ENCODE measurements at regions not wholly inside any gene's neighbourhood (a gene's known extent, or its start where the extent isn't known, plus 50 kb on each side); places are given as distances from the start of the nearest gene placed in this dataset.
"Not testable (repeated sequence)": the region's sequence is repeated elsewhere in the genome, so short reads cannot be mapped to it uniquely, and the experiment has no call there.

DNA sequence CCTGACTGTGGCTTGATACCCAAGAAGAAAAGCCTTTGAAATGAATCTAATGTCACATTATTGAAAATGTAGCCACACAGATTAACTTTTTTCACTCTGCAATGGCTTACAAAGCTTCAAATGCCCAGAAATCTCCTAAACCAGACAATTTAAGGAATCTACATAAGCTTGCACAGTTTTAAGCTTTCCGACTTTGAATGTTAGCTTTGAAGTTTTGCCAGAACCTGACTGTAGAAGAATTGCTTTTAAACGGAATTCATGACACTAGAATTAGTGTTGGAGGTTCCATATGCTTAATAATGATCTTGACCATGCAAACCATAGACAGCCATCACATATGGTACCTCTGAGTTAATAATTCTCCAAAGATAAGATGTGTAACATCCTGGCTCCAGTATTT lies 798.5 kb upstream of the EPHA7 start:
- no peak for DNase-seq (ENCODE audit: low spot score)

DNA sequence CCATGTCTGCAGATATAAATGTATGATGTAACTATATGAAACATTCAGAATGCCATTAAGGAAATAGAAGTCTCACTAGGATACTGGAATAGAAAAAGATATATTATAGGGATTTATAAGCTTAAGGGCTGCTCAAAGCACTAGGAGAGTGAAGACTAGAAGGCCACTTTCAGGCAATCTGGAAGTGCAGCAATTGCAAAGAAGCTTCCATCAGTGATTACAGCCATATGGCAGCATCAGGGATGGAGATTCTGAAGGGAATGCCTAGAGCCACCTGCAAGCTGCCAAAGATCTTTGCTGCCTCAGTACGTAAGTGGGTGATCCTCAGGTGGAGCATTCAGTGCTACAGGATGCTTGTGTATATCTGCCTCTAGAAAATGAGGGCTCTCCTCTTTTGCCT lies 796.2 kb upstream of the EPHA7 start:
- no peak for DNase-seq (ENCODE audit: low spot score)

DNA sequence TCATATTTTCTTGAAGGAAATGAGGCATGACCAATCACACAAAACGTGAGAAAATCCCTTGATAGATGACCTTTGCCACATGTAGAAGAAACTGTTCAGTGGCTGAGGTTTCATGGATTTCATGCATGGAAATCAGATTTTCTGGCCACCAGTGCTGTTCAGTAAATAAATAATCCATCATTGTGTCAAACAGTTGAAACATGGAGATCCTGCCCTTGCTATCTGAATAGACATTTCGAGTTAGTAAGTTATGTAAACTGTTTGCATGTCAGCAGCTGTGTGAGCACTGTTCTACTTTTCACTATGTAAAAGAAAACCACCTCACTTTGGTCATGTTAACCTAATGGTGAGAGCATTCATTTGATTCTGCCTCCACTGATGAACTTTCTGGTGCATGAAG lies 793.9 kb upstream of the EPHA7 start:
- no peak for DNase-seq (ENCODE audit: low spot score)

DNA sequence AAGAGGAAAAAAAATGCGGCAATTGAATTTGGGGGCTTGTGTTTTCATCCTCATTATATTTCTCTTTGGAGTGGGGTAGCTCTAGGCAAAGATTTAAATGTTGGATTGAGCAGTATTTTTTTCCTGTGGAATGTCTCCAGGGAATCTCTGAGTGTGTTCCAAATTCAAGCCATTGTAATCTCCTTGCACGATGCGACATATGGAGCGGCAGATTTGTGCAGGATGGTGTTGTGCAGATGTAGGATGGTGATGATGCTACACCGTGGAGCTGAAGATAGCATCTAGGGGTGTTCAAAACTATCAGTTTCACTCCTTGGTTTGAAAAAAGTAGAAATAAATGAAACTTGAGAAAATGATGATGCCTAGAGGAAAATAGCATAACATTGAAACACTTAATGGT lies 777.5 kb upstream of the EPHA7 start:
- DNase-seq (ENCODE audit: low spot score) = no peak

DNA sequence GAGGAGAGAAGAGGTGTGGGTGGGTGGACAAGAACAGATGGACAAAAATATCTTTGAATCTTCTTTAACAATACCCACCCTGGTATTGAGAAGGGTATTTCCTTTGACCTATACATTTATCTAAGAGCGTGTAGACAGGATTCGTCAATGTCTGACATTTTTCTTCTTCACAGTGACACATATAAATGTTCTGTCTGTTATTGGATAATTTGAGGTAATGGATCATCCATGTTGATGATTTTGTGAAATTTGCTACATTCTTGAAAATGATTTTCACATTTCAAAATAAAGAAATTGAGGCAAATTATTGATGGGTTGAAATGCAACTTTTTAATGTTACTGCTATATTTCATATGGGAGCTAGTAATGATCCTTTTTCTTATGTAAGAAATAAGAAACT lies 770.7 kb upstream of the EPHA7 start:
- no peak for DNase-seq (ENCODE audit: low spot score)

DNA sequence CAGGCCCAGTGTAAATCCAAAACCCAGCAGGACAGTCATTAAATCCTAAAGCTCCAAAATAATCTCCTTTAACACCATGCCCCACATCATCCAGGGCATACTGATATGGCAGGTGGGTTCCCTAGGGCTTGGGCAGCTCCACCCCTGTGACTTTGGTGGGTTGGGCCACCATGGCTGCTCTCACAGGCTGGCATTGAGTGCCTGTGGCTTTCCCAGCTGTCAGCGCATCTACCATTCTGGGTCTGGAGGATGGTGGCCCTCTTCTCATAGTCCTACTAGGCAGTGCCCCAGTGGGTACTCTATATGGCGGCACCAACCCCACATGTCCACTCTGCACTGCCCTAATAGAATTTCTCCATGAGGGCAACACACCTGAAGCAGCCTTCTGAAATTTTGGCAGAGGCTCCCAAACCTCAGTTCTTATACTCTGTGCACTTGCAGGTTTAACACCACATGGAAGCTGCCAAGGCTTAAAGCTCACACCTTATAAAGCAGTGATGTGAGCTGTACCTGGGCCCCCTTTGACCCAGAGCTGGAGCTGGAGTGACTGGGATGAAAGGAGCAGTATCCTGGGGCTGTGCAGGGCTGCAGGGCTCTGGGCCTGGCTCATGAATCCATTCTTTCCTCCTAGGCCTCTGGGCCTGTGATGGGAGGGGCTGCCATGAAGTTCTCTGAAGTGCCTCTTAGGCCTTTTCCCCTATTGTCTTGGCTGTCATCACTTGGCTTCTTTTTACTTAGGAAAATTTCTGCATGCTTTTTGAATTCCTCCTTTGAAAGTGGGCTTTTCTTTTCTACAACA lies 765.5 kb upstream of the EPHA7 start:
- no peak for DNase-seq (ENCODE audit: low spot score)

DNA sequence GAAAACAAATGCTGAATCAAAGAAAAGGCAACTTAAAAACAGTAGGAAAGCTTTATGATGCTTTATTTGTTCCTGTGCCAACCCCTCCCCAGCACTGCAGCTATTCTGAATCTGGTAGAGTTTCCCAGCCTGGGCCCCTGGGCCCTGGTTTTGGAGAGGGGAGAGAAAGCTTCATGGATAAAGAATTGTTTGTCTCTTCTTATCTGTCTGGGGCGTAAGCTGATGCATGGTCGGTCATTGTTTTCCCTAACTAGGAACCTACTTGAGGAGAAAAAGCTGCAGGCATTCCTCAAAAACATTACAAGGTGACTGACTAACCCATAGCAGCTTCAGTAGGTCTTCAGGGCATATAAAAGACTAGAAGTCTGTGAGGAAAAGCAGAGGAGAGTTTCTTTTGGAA lies 758.1 kb upstream of the EPHA7 start:
- DNase-seq (ENCODE audit: low spot score) = no peak

DNA sequence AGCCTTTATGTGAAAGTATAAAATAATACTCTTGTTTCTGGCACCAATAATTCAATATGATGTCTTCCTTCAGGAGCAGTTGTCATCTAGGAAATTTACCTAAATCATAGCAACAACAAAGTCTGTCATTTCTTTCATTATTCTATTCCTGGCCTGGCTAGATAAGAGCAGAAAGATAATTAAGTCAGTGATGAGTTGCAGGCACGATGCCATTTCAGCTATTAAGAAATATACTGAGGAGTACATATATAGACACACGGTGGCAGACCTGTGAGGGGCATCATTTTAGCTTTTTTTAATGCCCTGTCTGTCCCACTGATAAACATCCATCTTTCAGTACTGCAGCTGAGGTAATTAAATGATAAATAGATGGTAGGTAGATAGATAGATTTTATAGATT lies 756.1 kb upstream of the EPHA7 start:
- DNase-seq (ENCODE audit: low spot score) = no peak

DNA sequence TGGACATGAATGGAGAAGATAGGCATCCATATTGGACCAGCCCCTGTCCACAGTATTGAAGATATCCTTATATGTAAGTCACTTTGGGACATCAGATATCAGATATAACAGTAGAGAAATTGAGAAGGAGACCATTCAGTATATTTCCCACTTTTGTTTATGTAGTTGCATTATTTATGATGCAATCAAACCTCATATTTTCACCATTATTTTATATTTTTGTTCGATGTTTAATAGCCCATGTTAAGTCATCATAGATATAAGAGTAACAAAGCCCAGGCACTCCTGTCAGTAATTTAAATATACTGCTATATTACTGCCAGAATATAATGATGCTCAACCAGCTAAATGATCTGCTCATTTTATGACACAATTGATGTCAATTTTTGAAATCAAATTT lies 744.5 kb upstream of the EPHA7 start:
- DNase-seq (ENCODE audit: low spot score) = no peak

DNA sequence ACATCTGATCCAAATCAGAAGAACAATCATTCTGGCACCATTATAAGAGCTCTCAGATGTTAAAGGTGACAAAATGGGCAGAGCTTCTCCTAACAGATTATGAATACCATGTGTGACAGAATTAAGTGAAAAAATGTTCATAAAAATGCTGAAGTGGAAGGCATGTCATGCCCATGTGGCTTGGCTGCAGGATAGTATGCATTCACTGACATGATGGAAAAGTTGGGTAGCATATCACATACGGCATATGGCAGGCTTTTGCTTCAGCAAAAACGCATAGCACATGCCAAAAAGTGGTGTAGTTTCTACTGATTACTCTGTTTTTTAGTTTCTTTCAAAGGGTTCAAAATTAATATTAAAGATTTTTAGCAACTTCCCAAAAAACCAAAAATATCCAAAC lies 731.5 kb upstream of the EPHA7 start:
- no peak for DNase-seq (ENCODE audit: low spot score)

DNA sequence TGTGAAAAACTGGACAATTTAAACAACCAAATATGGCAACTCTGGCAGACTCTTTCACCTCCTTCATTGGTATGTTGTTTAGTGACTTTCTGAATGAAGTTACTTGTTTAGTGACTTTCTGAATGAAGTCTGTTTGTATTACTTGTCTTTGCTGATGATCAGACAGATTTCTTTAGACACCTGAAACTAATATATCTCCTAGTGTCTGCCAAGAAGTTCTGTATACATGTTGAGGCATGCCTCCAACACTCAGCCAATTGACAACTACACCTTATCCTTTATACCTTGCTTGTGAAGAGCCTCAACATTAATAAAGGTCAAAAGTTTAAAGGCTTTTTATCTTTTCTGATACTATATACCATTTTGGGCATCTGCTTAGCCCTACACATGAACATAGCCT lies 725.4 kb upstream of the EPHA7 start:
- no peak for DNase-seq (ENCODE audit: low spot score)

DNA sequence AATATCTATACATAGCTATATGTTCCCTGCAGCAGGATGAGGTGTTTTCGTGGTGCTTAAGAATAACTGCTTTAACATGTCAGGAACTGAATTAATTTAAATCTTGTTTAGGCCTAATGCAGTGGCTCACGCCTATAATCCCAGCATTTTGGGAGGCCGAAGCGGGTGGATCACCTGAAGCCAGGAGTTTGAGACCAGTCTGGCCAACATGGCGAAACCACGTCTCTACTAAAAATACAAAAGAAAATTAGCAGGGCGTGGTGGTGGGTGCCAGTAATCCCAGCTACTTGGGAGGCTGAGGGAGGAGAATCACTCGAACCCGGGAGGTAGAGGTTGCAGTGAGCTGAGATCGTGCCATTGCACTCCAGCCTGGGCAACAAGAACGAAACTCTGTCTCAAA lies 717.8 kb upstream of the EPHA7 start:
- not testable (repeated sequence) for DNase-seq (ENCODE audit: low spot score)

DNA sequence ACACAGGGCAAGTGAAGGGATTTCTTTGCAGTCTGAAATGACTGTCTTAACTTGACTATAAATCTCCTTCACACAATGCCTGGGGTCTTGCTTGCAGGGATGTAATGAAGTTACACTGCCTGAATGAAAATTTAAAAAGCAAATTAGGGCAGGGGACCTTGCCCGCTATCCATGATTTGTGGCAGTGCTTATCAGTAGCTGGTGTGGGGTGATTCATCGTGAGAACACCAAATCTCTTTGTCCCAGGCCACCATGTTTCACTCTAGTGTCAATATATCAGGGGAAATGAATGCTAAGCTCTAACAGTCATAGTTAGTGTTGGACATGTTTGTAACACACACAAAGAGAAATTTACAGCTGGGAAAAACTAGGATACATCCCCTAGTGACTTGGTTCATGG lies 713.7 kb upstream of the EPHA7 start:
- DNase-seq (ENCODE audit: low spot score) = no peak

DNA sequence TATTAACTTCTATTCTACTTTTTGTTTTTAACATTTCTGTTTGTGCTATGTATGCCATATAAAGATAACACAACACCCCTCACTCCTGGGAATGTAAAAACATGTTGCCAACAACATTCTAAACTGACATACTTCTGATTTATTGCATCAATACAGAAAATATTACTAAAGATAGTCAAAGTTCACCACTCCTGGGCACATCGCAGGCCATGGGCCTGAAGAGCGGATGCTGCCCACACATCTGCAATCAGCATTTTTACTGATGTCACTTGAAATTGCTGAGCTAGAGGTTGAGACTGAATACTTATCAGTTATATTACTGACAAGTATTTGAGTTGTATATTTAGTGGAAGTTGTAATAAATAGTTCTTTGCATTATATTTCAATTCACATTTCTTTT lies 711.9 kb upstream of the EPHA7 start:
- DNase-seq (ENCODE audit: low spot score) = no peak

DNA sequence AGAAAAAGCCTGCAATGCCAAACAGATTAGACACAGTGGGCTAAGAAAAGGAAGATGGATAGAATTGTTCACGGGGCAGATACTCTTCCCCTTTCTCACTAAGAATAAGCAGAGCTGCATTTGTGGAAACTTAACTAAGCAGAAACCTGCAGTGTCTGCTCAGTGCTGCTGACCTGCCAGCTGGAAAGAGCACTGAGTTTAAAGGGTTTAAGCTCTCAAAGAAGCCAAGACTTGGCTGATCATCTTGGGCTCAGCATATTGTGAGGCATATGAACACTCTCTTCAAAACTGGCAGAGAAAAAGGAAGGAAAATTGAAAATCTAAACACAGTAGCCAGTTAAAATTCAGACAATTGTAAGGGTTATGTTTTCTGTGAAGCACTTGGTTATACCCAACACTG lies 711.1 kb upstream of the EPHA7 start:
- no peak for DNase-seq (ENCODE audit: low spot score)

DNA sequence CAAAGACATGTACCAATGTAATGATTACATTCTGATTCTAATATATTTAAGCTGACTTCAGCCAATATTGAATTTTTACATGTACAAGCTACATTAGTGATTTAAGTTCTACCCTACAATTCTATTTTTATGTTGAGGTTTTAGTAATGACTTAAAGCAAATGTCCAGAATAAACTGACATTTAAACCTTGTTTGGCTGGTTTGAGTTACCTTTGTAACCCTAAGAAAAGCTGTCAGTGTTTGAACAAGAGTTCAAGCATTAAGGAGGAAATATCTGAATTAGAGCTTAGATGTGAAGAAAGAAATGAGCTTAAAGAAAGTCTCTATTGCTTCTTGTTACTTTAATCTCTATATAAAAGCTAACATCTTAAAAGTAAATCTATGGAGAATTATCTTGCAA lies 710.6 kb upstream of the EPHA7 start:
- DNase-seq (ENCODE audit: low spot score) = no peak

DNA sequence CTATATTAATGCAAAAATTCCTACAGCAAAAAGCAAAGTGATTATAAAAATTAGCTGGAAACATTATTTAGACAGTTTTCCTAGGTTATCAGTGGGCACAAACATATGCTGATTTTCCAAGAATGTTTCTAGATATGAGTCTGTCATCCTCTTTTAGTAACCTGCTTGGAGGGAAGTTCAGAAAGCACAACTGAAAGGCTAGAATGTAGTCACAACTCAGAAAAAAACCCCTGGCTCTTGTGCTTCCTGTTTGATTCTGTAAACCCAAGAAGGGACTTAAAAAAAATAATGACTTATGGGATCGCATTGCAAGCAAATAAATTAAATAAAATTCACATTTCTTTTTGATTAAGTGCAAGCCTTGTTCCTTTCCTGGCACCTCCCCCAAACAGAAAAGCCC lies 708.4 kb upstream of the EPHA7 start:
- DNase-seq (ENCODE audit: low spot score) = no peak

DNA sequence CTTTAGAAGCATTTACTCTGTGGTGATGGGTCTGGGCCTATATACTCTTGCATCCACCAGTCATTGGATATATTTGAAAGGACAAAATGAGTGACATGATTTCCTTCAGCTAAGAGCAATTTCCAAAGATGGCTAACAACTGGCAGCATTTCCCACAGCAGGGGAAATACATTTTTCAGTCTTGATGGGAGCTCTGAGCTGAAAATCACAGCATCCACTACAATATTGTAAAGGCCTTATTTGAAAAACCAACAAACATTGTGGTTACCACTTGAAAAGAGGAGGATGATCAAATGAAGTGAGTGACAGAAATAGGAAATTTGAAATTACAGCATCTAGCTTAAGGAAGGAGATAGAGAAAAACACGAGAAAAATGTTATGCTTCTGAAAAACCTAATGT lies 705.0 kb upstream of the EPHA7 start:
- DNase-seq (ENCODE audit: low spot score) = no peak

DNA sequence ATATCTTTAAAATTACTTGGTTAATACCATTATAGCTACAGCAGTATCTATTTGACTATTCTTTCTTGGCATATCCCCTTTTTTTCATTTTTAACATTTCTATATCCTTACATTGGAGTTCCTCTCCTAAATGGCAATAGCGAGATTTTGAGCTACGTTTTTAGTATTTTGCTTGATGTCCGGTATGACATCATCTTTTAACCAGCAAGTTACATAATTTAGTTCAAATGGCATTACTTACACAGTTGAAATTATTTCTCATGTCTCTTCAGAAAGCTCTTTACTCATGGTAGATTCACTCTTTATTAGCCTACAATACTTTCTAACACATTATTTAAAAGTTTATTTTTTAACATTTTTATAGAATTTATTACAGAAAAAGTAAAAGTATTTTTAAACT lies 701.7 kb upstream of the EPHA7 start:
- no peak for DNase-seq (ENCODE audit: low spot score)

DNA sequence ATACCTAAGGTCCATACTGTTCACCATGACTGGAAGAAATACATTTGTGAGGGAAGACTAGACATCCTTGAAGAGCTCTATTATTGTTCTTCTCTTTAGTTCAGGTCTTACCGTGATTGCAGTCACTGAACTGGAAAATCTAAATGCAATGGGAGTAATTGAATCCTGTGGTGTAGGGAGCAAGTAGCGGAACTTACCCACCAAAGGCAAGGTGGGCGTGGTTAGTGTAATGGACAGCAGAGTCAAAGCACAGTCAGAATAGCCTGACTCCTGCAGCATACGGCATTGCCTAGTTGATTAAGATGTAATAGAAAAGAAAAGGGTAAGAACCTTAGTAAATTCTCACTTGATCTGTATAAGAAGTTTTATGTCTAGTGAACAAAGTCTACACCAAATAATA lies 679.7 kb upstream of the EPHA7 start:
- DNase-seq (ENCODE audit: low spot score) = no peak

DNA sequence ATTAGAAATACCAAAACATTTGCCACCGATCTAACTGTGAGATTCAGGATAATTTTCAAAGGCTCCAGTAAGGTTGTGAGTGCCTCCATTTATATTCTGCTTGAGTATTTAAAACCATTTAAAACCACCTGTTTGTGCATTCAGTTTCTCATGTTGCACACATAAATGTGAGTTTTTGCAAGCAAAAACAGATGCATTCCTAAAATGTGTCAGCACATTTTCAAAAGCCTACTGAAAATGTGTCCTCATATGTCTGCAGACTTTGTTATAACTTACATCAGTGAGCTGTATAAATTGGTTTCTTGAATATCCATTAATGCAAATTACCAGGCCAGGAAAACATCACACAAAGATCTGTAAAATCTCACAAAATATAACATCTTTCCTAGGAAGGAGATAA lies 676.6 kb upstream of the EPHA7 start:
- DNase-seq (ENCODE audit: low spot score) = no peak

DNA sequence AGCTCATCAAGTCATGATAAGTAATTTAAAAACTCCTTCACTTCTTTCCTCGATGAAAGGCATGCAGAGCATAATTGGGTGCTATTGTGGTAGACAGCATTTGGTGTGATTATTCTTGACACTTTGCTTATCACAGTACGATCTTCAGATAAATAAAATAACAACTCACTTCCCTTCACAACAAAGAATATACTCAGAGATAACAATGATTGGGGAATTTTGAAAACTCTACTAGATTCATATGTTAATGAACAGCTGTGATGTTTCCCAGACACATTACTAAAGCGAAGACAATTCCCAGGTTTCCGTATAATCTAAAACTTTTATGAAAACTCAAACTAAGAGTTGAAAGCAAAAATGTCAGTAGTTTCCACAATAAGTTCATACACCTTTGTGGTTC lies 670.6 kb upstream of the EPHA7 start:
- DNase-seq (ENCODE audit: low spot score) = no peak

DNA sequence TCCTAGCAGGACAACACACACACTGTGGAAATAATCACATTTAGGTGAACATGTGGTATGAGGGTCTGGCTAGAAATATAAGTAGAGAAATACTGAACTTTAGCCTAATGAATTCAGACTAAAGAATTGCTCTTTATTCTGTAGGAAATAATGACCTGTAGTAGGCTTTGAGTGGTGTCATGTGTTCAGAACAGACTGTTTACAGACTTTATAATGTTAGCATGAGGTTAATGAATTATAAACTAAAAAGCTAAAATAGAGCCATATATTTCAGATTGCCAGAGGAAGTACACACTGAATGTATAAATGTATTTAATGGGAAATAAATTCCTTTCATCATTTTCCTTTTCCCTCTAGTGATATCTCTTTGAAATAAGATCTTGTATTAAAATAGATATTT lies 669.5 kb upstream of the EPHA7 start:
- DNase-seq (ENCODE audit: low spot score) = no peak

DNA sequence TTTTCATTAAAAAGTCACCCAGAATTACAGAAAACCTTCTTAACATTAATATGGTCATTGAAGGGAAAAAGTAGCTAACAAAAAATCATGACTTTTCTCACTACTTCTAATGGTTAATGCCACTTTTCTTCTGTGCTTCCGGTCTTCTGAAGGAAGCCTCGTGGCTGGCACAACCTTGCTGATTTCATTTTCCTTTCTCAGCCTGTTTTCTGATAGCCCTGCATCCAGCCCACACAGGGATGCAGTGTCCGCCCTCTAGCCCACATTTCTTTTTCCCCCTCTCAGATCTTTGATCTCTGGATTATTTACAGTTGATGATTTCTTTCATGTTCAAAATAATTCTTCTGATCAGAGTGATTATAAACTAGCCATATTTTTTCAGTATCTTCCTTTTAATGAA lies 655.4 kb upstream of the EPHA7 start:
- DNase-seq (ENCODE audit: low spot score) = no peak

DNA sequence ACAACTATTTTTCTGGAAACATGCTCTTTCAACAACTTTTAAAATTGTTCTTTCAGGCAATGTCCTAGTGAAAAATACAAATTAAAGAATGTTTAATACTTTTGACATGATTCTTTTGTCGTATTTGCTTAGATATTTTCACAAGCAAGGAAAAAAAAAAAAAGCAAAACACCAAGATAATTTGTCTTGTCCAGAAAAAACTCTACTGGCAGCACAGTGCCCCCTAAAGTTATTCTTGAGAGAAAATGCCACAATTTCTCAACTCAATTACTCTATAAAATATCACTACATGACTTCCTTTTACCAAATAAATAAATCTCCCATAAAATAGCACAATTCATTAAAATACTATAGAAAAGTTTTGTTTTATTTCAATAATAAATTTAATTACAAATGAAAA lies 652.5 kb upstream of the EPHA7 start:
- no peak for DNase-seq (ENCODE audit: low spot score)

All from SW480 (cell line).